Urinary bladder (tissue), 3 donors: ENCODE measurements at regions not wholly inside any gene's neighbourhood (a gene's known extent, or its start where the extent isn't known, plus 50 kb on each side); places are given as distances from the start of the nearest gene placed in this dataset.
A peak's percentile ranks its signal among the peaks of the same experiment; 100 is the strongest.

Source experiments
- DNase-seq: peaks from one replicate; pipeline ENCODE4 v3.0.0-alpha.2; 2015; ENCODE audit errors: extremely low spot score
- H3K27ac ChIP-seq: one replicate; pipeline ENCODE4 v1.5.1; 2013; ENCODE audit warnings: low read depth, mild to moderate bottlenecking, moderate library complexity
- H3K36me3 ChIP-seq: one replicate; pipeline ENCODE4 v1.6.1; 2013; ENCODE audit warnings: mild to moderate bottlenecking, moderate library complexity; ENCODE audit not compliant: insufficient read depth
- H3K4me1 ChIP-seq: one replicate; pipeline ENCODE4 v1.6.1; 2013; ENCODE audit warnings: mild to moderate bottlenecking, moderate library complexity; ENCODE audit not compliant: insufficient read depth
- H3K4me3 ChIP-seq: one replicate; pipeline ENCODE4 v1.5.1; 2013; ENCODE audit warnings: low read depth, low read length
- WGBS: extraction: QIAGEN DNeasy Blood & Tissue Kit; methylation state at CpG from one replicate; pipeline ENCODE4 v1.1.7; 2013; 5-methylcytosine and 5-hydroxymethylcytosine counted together
- donor health status: healthy with polysubstance abuse.
- donor health status: healthy.

DNA sequence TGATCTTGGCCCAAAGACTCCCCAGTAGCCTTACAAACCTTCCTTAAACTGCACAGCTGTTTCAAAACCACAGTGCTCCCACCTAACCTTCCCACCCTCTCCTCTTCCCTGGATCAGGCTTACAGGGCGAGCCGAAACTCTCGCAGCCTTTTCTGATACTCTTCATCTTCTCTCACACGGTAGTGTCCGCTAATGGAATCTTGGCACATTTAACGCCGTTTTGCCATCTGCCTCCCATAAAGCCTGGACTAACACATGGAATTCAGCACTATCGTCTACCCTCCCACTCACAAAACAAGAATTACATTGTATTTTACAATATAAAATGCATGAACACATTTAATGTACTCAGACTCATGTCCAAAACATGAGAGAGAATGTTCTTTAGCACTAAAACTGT lies 135.9 kb downstream of the RAP2A start:
- WGBS = 39% methylated on average over 8 of the region's 8 CpGs
- H3K36me3 ChIP-seq = no peaks in the 10 kb centered on the region
- H3K4me3 ChIP-seq = no peak overlapping the region
- no peak overlapping the region for H3K27ac ChIP-seq
- DNase-seq = no peak
- H3K4me1 ChIP-seq = no peaks in the 10 kb centered on the region

DNA sequence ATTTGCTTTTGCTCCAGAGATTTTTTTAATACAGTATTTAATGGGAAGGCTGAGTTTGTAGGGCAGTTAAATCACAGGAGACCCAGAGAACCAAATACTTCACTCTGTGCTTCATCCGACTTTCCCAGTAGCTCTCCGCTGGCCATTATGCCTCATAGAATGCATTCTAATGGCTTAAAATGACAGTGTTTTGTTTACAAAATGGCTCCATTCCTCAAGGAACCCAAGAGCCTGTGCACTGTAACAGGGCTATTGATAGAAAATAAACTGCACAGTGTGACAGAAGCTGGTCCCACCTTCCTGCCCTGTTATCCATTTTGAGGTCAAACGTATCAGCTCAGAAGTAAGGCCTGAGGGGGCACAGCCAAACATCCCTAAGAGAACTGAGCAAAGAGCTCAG lies 136.5 kb downstream of the RAP2A start:
- Histone ChIP-seq H3K36me3 (no peaks in the 10 kb centered on the region), H3K4me1 (no peaks in the 10 kb centered on the region), H3K4me3 (no peak overlapping the region), H3K27ac (no peak overlapping the region)
- 51% methylated on average over 3 of the region's 3 CpGs for WGBS
- DNase-seq = no peak

DNA sequence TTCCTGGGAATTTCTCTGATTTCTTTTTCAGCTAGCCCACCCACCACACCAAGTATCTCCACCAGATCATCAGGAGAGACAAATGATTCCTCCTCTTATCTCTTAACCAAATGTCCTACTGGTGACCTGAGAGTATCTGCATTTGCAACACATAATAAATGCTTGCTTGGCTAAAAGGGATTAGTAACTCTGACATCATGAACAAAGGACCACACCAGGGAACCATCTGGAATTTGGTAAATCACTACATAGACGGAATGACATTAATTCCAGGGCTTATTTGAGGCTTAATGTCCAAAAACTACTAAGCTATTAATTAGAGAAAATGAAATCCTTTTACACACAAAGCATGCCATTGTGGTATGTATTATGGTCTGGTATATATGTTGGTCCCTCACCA lies 139.0 kb downstream of the RAP2A start:
- no peaks in the 10 kb centered on the region for H3K36me3 ChIP-seq
- H3K27ac ChIP-seq = no peak overlapping the region
- no peak overlapping the region for H3K4me3 ChIP-seq
- no peak for DNase-seq
- WGBS = 49% methylated on average over 1 of the region's 1 CpG
- H3K4me1 ChIP-seq = no peaks in the 10 kb centered on the region

DNA sequence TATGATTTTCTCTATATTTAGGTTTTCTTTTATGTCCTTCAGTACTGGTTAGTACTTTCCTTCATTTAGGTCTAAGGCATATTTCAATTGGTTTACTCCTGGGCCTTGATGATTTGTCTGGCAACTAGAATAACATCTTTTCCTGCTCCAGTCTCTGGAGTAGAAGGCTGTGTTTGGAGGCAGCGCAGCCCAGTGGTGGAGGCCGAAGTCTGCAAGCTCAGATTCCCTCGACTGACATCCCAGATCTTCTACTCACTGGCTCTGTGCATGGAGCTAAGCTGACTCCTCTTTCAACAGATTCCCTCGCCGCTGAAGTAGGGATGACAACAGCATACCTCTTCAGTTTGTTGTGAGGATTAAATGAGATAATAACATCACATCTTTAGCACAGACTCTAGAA lies 141.0 kb downstream of the RAP2A start:
- H3K4me3 ChIP-seq = no peak overlapping the region
- 69% methylated on average over 5 of the region's 5 CpGs for WGBS
- H3K4me1 ChIP-seq = no peaks in the 10 kb centered on the region
- no peaks in the 10 kb centered on the region for H3K36me3 ChIP-seq
- no peak overlapping the region for H3K27ac ChIP-seq
- no peak for DNase-seq

DNA sequence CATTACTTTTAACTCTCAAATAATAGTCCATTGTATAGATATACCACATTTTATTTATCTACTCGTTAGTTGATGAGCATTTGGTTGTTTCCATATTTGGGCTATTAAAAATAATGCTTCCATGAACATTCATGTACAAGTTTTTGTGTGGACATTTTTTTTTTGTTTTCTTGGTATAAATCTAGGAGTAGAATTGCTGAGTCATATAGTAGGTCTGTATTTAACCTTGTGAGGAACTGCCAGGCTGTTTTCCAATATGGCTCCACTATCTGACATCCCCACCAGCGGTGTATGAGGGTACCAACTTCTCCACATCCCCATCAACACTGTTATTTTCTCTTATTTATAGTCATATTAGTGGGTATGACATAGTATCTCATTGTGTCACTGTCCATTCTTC lies 143.1 kb downstream of the RAP2A start:
- H3K36me3 ChIP-seq = no peaks in the 10 kb centered on the region
- no peak overlapping the region for H3K4me3 ChIP-seq
- DNase-seq = no peak
- 87% methylated on average over 2 of the region's 2 CpGs for WGBS
- no peaks in the 10 kb centered on the region for H3K4me1 ChIP-seq
- no peak overlapping the region for H3K27ac ChIP-seq

DNA sequence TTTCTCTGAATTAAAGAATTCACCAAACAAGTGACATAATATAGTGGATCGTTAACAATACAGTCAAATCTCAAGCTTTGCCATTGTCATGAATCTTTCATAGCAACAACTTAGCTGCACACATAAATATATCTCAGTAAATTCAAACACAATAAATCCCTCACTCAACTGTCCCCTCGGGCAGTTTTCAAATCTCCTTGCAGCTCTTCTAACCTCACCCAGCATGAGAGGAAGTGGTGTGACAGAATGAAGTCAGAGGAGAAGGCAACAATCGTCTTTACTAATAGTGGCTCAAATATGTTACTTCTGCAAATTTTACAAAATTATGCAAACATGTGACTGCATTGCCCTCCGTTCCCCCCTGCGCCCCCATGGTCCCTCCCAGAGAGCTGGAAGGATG lies 148.2 kb downstream of the RAP2A start:
- Histone ChIP-seq H3K4me3 (no peak overlapping the region), H3K4me1 (no peaks in the 10 kb centered on the region), H3K27ac (no peak overlapping the region), H3K36me3 (no peaks in the 10 kb centered on the region)
- 62% methylated on average over 5 of the region's 5 CpGs for WGBS
- DNase-seq = no peak

DNA sequence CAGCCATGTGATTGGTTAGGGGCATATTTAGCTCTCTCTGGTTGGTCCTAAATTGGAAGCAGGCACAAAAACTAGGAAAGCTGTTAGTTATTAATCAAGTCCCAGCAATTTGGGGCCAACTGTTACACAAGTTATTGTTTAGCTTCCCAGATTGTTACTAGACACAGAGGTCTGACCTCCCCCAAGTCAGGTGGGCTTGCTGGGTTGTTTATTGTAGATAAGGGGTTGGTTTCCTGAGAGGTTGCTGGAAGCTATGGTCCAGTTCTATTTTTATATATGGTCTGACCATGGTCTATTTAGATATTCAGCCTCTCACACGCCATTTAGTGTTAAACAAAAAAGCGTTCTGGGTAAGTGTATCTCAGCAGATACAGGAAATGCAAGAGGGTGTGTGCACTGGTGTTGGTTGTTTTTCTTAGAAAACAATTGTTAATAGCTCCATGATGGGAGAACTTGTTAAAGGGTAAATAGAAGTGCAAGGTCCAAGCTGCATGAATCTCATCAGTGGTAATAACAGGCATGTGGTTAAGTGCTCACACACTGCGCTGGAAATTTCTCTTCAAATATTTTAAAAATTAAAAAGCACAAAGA lies 150.0 kb downstream of the RAP2A start:
- Histone ChIP-seq H3K27ac (no peak overlapping the region), H3K4me1 (no peaks in the 10 kb centered on the region), H3K4me3 (no peak overlapping the region), H3K36me3 (no peaks in the 10 kb centered on the region)
- no peak for DNase-seq
- 74% methylated on average over 3 of the region's 3 CpGs for WGBS

DNA sequence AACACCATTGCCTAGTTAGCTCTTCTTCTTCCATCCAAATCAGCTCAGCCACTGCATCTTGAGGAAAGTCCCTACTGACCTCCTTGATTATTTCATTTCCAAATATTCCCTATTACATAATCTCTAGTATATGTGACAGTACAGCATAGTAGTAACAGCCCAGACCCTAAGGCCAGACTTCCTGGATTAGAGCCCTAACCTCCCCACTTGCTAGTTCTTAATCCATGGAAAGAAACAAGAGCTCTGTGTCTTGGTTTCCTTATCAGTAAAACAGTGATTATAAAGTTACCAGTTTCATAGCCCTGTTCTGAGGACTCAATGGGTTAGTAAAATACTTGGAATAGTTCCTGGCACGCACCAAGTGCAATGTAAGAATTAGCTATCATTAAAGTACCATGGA lies 153.0 kb downstream of the RAP2A start:
- Histone ChIP-seq H3K4me3 (no peak overlapping the region), H3K27ac (no peak overlapping the region), H3K36me3 (no peaks in the 10 kb centered on the region), H3K4me1 (no peaks in the 10 kb centered on the region)
- no peak for DNase-seq
- 49% methylated on average over 1 of the region's 1 CpG for WGBS

DNA sequence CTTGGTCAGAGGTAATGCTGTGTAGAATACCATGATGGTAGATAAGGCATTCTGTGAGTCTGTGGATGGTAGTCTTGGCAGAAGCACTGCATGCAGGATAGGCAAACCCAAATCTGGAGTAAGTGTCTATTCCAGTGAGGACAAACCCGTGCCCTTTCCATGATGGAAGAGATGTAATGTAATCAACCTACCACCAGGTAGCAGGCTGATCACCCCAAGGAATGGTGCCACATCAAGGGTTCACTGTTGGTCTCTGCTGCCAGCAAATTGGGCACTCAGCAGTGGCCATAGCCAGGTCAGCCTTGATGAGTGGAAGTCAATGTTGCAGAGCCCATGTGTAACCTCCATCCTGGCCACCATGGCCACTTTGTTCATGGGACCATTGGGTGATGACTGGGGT lies 155.0 kb downstream of the RAP2A start:
- Histone ChIP-seq H3K36me3 (no peaks in the 10 kb centered on the region), H3K4me1 (no peaks in the 10 kb centered on the region), H3K27ac (no peak overlapping the region), H3K4me3 (no peak overlapping the region)
- WGBS = 82% methylated on average over 1 of the region's 1 CpG
- DNase-seq = no peak

DNA sequence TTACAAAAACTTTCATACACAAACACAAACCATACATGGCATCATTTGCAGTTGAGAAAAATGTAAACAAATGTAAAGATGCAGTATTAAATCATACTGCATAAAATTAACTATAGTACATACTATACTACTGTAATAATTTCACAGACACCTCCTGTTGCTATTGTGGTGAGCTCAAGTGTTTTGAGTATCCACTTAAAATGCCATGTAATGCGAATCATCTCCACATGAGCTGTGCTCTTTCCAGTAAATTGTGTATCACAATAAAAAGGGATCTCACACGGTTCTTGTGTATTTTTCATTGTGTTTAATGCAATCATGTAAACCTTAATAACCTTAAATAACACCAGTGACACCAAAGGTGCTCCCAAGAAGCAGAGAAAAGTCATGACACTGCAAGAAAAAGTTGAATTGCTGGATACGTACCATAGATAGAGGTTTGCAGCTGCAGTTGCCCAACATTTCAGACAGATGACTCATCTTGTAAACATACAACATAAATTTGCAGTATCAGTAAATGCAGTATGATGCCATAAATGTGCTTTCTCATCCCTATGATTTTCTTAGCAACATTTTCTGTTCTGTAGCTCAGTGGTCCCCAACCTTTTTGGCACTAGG lies 166.6 kb downstream of the RAP2A start:
- no peaks in the 10 kb centered on the region for H3K36me3 ChIP-seq
- WGBS = 54% methylated on average over 3 of the region's 3 CpGs
- no peak overlapping the region for H3K27ac ChIP-seq
- no peak for DNase-seq
- H3K4me3 ChIP-seq = no peak overlapping the region
- H3K4me1 ChIP-seq = no peaks in the 10 kb centered on the region

DNA sequence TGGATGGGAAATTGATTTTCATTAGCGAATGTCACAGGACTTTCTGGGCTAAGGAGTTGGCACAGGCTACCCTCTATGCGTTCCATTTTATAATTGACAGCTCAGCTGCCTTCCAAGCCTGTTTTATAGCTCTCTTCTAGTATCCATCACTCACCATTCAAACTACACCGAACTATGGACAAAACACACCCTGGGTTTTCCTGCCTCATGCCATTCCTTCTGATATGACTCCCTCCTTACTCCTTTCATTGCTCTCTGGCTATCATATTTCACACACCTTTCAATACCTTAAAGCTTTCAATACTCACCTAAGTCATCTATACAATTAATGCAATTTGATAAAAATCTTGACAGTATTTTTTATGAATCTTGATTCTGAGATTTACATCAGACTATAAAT lies 181.3 kb downstream of the RAP2A start:
- H3K4me1 ChIP-seq = no peaks in the 10 kb centered on the region
- H3K4me3 ChIP-seq = no peak overlapping the region
- H3K36me3 ChIP-seq = no peaks in the 10 kb centered on the region
- no peak overlapping the region for H3K27ac ChIP-seq
- 63% methylated on average over 3 of the region's 3 CpGs for WGBS
- no peak for DNase-seq

DNA sequence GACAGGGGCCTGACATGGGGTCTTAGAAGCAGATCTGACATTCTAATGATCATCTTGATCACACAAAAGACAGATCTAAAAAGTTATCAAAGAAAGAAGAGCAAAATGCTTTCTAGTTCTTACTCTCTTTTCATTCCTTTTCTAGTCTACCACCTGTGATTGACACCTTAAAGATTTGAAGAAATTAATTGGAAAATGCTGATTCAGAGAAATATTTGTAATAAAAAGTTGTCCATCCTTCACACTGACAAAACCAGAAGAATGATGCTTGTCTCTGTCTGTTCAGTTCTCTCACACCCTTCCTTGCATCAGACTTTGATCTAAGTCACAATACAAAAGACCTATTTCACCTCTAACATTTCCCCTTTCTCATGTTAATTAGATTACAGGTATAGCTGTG lies 182.4 kb downstream of the RAP2A start:
- no peaks in the 10 kb centered on the region for H3K4me1 ChIP-seq

DNA sequence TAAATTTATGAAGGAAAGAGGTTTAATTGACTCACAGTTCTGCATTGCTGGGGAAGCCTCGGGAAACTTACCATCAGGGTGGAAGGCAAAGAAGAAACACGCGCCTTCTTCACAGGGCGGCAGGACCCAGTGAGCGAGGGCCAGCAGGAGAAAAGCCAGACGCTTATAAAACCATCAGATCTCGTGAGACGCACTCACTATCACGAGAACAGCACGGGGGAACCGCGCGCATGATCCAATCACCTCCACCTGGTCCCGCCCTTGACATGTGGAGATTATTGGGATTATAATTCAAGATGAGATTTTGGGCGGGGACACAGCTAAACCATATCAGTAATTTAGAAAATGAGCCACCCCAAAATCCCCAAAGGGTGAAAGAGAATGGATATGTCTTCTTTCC lies 187.1 kb downstream of the RAP2A start:
- no peaks in the 10 kb centered on the region for H3K4me1 ChIP-seq
- H3K4me3 ChIP-seq = no peak overlapping the region
- 70% methylated on average over 15 of the region's 15 CpGs for WGBS
- no peak for DNase-seq
- no peaks in the 10 kb centered on the region for H3K36me3 ChIP-seq
- no peak overlapping the region for H3K27ac ChIP-seq

More for the DNA sequence above, 182.4 kb downstream of the RAP2A start:
- no peak for DNase-seq
- Histone ChIP-seq H3K36me3 (no peaks in the 10 kb centered on the region), H3K27ac (no peak overlapping the region), H3K4me3 (no peak overlapping the region)

DNA sequence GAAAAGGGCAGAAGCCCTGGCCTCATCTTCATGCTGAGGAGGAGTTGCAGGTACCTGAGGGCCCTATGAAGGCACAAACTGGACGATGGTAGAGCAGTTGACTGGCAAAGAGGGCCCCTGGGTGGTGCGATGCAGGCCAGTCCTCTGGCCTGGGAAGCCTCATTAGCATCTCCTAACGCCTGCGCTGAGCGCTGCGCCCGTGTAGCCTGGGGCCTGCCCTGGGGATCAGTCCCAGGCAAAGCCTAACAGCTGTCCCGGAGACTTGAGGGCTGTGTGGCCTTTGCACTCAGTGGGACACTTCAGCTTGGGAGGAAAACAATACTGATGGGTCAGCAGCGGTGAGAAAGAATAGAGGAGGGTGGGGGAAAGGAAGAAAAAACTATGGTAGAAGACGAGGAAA lies 187.7 kb downstream of the RAP2A start:
- Histone ChIP-seq H3K27ac (no peak overlapping the region), H3K4me3 (no peak overlapping the region), H3K4me1 (no peaks in the 10 kb centered on the region), H3K36me3 (no peaks in the 10 kb centered on the region)
- 58% methylated on average over 10 of the region's 10 CpGs for WGBS
- DNase-seq = no peak

DNA sequence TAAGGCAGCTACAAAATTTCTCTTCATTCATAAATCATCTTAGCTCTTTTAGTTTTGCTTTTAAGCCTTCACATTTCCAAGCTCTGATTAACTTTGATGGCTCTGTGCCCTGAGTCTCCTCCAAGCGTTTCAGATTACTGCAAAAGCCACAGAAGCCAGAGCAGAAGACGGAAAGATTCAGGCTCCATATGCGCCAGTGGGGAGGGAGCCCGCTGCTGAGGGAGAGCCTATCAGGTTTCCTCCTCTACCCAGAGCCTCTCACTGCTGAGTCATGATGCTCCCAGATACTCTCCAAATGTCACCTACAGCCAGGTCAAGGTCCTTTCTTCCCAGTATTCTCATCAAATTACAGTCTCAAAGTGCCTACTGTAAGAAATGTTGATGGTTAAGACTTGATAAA lies 193.6 kb downstream of the RAP2A start:
- Histone ChIP-seq H3K4me1 (no peaks in the 10 kb centered on the region), H3K27ac (no peak overlapping the region), H3K36me3 (no peaks in the 10 kb centered on the region), H3K4me3 (no peak overlapping the region)
- WGBS = 25% methylated on average over 4 of the region's 4 CpGs
- peak; percentile 48 for DNase-seq
